ENCODE measurements at regions not wholly inside any gene's neighbourhood (a gene's known extent, or its start where the extent isn't known, plus 50 kb on each side); places are given as distances from the start of the nearest gene placed in this dataset.

GRCh38 chr5:84487963-84488362 lies 103.3 kb upstream of the EDIL3 start:
- no peak for TF ChIP-seq REST (IDR thresholded peaks at IDR 0.05)
- no peak for TF ChIP-seq CTCF (IDR thresholded peaks at IDR 0.05; ENCODE audit: low read depth, low read length, missing input control)
- no peak for TF ChIP-seq RXRA (IDR thresholded peaks at IDR 0.05)
- TF ChIP-seq RAD21 (IDR thresholded peaks at IDR 0.05), result no peak
- no peak for TF ChIP-seq SP1 (IDR thresholded peaks at IDR 0.05)
- TF ChIP-seq JUND (IDR thresholded peaks at IDR 0.05), result no peak
- TF ChIP-seq, protein P1, sequence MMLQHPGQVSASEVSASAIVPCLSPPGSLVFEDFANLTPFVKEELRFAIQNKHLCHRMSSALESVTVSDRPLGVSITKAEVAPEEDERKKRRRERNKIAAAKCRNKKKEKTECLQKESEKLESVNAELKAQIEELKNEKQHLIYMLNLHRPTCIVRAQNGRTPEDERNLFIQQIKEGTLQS (IDR thresholded peaks at IDR 0.05), result no peak
- no peak for TF ChIP-seq YY1 (IDR thresholded peaks at IDR 0.05)
- TF ChIP-seq FOXA1 (IDR thresholded peaks at IDR 0.05), result no peak
- no peak for TF ChIP-seq TAF1 (conservative IDR thresholded peaks at IDR 0.05)
- TF ChIP-seq NR2F2 (IDR thresholded peaks at IDR 0.05), result no peak

Measured in liver (tissue), 3 donors.